Astrocyte (in vitro differentiated cells and primary cell): ENCODE measurements at regions not wholly inside any gene's neighbourhood (a gene's known extent, or its start where the extent isn't known, plus 50 kb on each side); places are given as distances from the start of the nearest gene placed in this dataset.

Experiments
- DNase-seq: peaks from one replicate; pipeline ENCODE4 v3.0.0-alpha.2; 2010; ENCODE audit warnings: low read depth
- FAIRE-seq: peaks from 2 replicates; lab custom pipeline; 2011; peaks lifted over from hg19 to GRCh38; lab: Jason Lieb, UNC
- H2AFZ ChIP-seq: 2 replicates; pipeline ENCODE4 v1.6.0; 2012; ENCODE audit warnings: low read depth, low read length, inconsistent platforms
- H3K27ac ChIP-seq: 2 replicates; pipeline ENCODE4 v1.5.1; 2011; ENCODE audit warnings: low read depth, low read length, inconsistent platforms
- H3K27me3 ChIP-seq: 2 replicates; pipeline ENCODE4 v1.6.0; 2011; ENCODE audit warnings: low read length, inconsistent platforms; ENCODE audit not compliant: insufficient read depth
- H3K36me3 ChIP-seq: 2 replicates; pipeline ENCODE4 v1.5.1; 2011; ENCODE audit warnings: low read length, inconsistent platforms; ENCODE audit not compliant: insufficient read depth
- H3K4me1 ChIP-seq: 2 replicates; pipeline ENCODE4 v1.5.1; 2011; ENCODE audit warnings: low read length, inconsistent platforms; ENCODE audit not compliant: insufficient read depth
- H3K4me2 ChIP-seq: 2 replicates; pipeline ENCODE4 v1.6.0; 2012; ENCODE audit warnings: low read length, inconsistent platforms
- H3K4me3 ChIP-seq: 2 replicates; pipeline ENCODE4 v1.5.1; 2011; ENCODE audit warnings: low read depth, mild to moderate bottlenecking, low read length, inconsistent platforms; ENCODE audit not compliant: insufficient read depth
- H3K79me2 ChIP-seq: 2 replicates; pipeline ENCODE4 v1.6.0; 2012; ENCODE audit warnings: mild to moderate bottlenecking, low read length, inconsistent platforms; ENCODE audit not compliant: insufficient read depth
- H3K9ac ChIP-seq: 2 replicates; pipeline ENCODE4 v1.6.0; 2012; ENCODE audit warnings: mild to moderate bottlenecking, low read length, inconsistent platforms
- H3K9me3 ChIP-seq: 2 replicates; pipeline ENCODE4 v1.5.1; 2012; ENCODE audit warnings: low read depth, mild to moderate bottlenecking, low read length, inconsistent platforms; ENCODE audit not compliant: insufficient read depth
- H4K20me1 ChIP-seq: 2 replicates; pipeline ENCODE4 v1.6.0; 2012; ENCODE audit warnings: low read length, inconsistent platforms; ENCODE audit not compliant: insufficient read depth
- H3K27ac Mint-ChIP-seq: one replicate; pipeline ENCODE4 v1.8.0; 2021; ENCODE audit warnings: mild to moderate bottlenecking, mixed read lengths; ENCODE audit not compliant: unreplicated experiment
- H3K27me3 Mint-ChIP-seq: one replicate; pipeline ENCODE4 v1.8.0; 2021; ENCODE audit warnings: low read depth, mixed read lengths; ENCODE audit not compliant: unreplicated experiment
- H3K36me3 Mint-ChIP-seq: one replicate; pipeline ENCODE4 v1.8.0; 2021; ENCODE audit warnings: low read depth, mixed read lengths; ENCODE audit not compliant: unreplicated experiment
- H3K4me1 Mint-ChIP-seq: one replicate; pipeline ENCODE4 v1.8.0; 2021; ENCODE audit warnings: low read depth, mixed read lengths; ENCODE audit not compliant: unreplicated experiment
- H3K4me3 Mint-ChIP-seq: one replicate; pipeline ENCODE4 v1.8.0; 2021; ENCODE audit warnings: mild to moderate bottlenecking, moderate library complexity, mixed read lengths; ENCODE audit not compliant: unreplicated experiment
- H3K9me3 Mint-ChIP-seq: one replicate; pipeline ENCODE4 v1.8.0; 2021; ENCODE audit warnings: mild to moderate bottlenecking, mixed read lengths; ENCODE audit not compliant: unreplicated experiment
- EZH2 ChIP-seq: IDR thresholded peaks from 2 replicates; pipeline ENCODE4 v1.6.1; 2012; ENCODE audit warnings: mild to moderate bottlenecking, low read length, inconsistent platforms; ENCODE audit not compliant: insufficient read depth
- TF ChIP-seq, protein P1 (sequence below): IDR thresholded peaks from 2 replicates; pipeline ENCODE4 v1.5.1; 2011; ENCODE audit warnings: low read depth, mild to moderate bottlenecking, inconsistent platforms, low read length, moderate library complexity; ENCODE audit not compliant: insufficient read depth

DNA sequence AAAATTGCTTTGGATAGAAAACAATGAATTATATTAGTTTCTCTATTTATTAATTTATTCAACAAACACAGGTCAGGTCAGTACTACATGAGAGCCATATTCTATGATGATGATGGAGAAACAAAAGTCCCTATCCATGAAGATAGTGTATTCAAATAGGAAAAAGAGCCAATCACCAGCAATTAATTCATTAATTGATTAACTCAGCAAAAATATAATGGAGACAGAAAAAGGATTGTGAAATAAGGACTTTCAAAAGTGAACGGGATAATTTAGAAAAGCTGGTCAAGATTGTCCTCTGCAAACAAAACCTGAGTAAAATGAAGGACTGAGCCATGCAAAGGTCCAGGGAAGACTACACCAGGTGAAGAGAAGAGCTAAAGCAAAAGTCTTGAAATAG, 1517.7 kb upstream of the CDH8 start:
- H4K20me1 ChIP-seq: no peaks in the 10 kb centered on the region
- H3K36me3 ChIP-seq: no peaks in the 10 kb centered on the region
- no peaks in the 10 kb centered on the region for H3K4me1 ChIP-seq
- Mint-ChIP-seq H3K4me1 (no peaks in the 10 kb centered on the region), H3K9me3 (no peaks in the 10 kb centered on the region), H3K27ac (no peak overlapping the region), H3K27me3 (no peaks in the 10 kb centered on the region), H3K36me3 (no peaks in the 10 kb centered on the region), H3K4me3 (no peak overlapping the region)
- no peak overlapping the region for H3K4me2 ChIP-seq
- no peaks in the 10 kb centered on the region for H3K9me3 ChIP-seq
- FAIRE-seq: no peak
- no peaks in the 10 kb centered on the region for H3K27me3 ChIP-seq
- TF ChIP-seq, protein P1, sequence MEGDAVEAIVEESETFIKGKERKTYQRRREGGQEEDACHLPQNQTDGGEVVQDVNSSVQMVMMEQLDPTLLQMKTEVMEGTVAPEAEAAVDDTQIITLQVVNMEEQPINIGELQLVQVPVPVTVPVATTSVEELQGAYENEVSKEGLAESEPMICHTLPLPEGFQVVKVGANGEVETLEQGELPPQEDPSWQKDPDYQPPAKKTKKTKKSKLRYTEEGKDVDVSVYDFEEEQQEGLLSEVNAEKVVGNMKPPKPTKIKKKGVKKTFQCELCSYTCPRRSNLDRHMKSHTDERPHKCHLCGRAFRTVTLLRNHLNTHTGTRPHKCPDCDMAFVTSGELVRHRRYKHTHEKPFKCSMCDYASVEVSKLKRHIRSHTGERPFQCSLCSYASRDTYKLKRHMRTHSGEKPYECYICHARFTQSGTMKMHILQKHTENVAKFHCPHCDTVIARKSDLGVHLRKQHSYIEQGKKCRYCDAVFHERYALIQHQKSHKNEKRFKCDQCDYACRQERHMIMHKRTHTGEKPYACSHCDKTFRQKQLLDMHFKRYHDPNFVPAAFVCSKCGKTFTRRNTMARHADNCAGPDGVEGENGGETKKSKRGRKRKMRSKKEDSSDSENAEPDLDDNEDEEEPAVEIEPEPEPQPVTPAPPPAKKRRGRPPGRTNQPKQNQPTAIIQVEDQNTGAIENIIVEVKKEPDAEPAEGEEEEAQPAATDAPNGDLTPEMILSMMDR: no peak
- no peak for TF ChIP-seq EZH2
- no peak for DNase-seq
- no peak overlapping the region for H3K9ac ChIP-seq
- H2AFZ ChIP-seq: no peak overlapping the region
- H3K27ac ChIP-seq: no peak overlapping the region
- H3K79me2 ChIP-seq: no peaks in the 10 kb centered on the region
- H3K4me3 ChIP-seq: no peak overlapping the region

DNA sequence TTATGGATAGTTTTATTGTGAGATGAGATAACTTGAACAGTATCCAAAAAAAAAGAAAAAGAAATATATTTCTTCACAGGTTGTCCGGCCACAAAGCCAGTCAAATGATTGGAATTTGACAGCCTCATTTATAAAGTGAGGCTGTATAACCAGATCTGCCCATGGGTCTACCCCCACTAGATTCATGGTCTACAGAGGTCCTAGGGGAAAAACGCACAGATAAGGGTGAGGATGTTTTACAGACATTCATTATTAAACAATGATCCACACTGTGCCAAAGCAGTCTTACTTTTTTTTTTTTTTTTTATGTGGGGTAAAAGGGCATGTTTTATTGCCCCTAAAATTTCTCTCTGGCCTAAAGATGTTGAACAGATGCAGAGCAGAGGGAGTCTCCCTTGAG, 1503.0 kb upstream of the CDH8 start:
- Mint-ChIP-seq H3K4me1 (no peaks in the 10 kb centered on the region), H3K9me3 (no peaks in the 10 kb centered on the region), H3K27ac (no peak overlapping the region), H3K36me3 (no peaks in the 10 kb centered on the region), H3K27me3 (no peaks in the 10 kb centered on the region), H3K4me3 (no peak overlapping the region)
- H3K79me2 ChIP-seq: no peaks in the 10 kb centered on the region
- H3K4me1 ChIP-seq: no peaks in the 10 kb centered on the region
- H4K20me1 ChIP-seq: no peaks in the 10 kb centered on the region
- DNase-seq: peak; percentile 1
- H3K27ac ChIP-seq: no peak overlapping the region
- no peaks in the 10 kb centered on the region for H3K9me3 ChIP-seq
- no peak overlapping the region for H3K4me2 ChIP-seq
- TF ChIP-seq EZH2: no peak
- TF ChIP-seq, protein P1: no peak
- H2AFZ ChIP-seq: no peak overlapping the region
- H3K27me3 ChIP-seq: no peaks in the 10 kb centered on the region
- no peaks in the 10 kb centered on the region for H3K36me3 ChIP-seq
- FAIRE-seq: no peak
- no peak overlapping the region for H3K4me3 ChIP-seq
- no peak overlapping the region for H3K9ac ChIP-seq

DNA sequence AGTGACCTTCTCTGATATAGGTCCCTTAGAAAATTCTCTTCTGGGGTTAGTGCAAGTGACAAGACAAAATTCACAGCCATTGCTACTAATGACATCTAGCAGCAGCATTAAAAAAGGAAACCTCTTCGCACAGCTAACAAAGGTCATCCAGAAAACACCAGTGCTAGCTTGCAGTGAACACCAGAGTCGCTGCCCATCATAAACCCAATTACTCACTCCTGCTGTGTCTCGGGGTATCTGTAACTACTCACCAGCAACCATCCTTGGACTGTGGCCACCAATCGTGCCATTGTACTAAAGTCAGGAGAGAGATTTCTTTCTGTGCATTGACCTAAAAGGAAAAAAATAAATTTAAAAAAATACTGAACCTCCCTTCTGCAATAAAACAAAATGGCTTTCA, 1494.7 kb upstream of the CDH8 start:
- no peak overlapping the region for H3K27ac ChIP-seq
- H3K4me1 ChIP-seq: no peaks in the 10 kb centered on the region
- no peak overlapping the region for H3K9ac ChIP-seq
- no peaks in the 10 kb centered on the region for H3K79me2 ChIP-seq
- no peaks in the 10 kb centered on the region for H3K27me3 Mint-ChIP-seq
- no peaks in the 10 kb centered on the region for H3K36me3 ChIP-seq
- no peaks in the 10 kb centered on the region for H3K36me3 Mint-ChIP-seq
- TF ChIP-seq EZH2: no peak
- TF ChIP-seq, protein P1: no peak
- H3K4me3 Mint-ChIP-seq: no peak overlapping the region
- H3K9me3 ChIP-seq: no peaks in the 10 kb centered on the region
- no peaks in the 10 kb centered on the region for H3K27me3 ChIP-seq
- H3K27ac Mint-ChIP-seq: no peak overlapping the region
- no peak overlapping the region for H2AFZ ChIP-seq
- no peaks in the 10 kb centered on the region for H3K9me3 Mint-ChIP-seq
- no peaks in the 10 kb centered on the region for H4K20me1 ChIP-seq
- no peak overlapping the region for H3K4me2 ChIP-seq
- H3K4me1 Mint-ChIP-seq: no peaks in the 10 kb centered on the region
- no peak for FAIRE-seq
- DNase-seq: no peak
- H3K4me3 ChIP-seq: no peak overlapping the region
